GM20000 (cell line): ENCODE measurements at regions not wholly inside any gene's neighbourhood (a gene's known extent, or its start where the extent isn't known, plus 50 kb on each side); places are given as distances from the start of the nearest gene placed in this dataset.
"Not testable (repeated sequence)": the region's sequence is repeated elsewhere in the genome, so short reads cannot be mapped to it uniquely, and the experiment has no call there.

Experiments
- DNase-seq: peaks from one replicate; pipeline ENCODE4 v3.0.0; 2012; ENCODE audit warnings: low spot score
- CTCF ChIP-seq: IDR thresholded peaks from 2 replicates; pipeline ENCODE4 v1.5.1; 2012; ENCODE audit warnings: mild to moderate bottlenecking, control low read depth; ENCODE audit errors: extremely low read depth, missing control alignments

GRCh38 chr12:72747111-72747849, 475.1 kb downstream of the TRHDE start:
- TF ChIP-seq CTCF = no peak
- DNase-seq = no peak

GRCh38 chr12:72748971-72749370, 476.8 kb downstream of the TRHDE start:
- no peak for TF ChIP-seq CTCF

GRCh38 chr12:72753571-72753970, 481.4 kb downstream of the TRHDE start:
- no peak for TF ChIP-seq CTCF
- DNase-seq = no peak

More at GRCh38 chr12:72748971-72749370, 476.8 kb downstream of the TRHDE start:
- no peak for DNase-seq

GRCh38 chr12:72754026-72754425, 481.9 kb downstream of the TRHDE start:
- not testable (repeated sequence) for DNase-seq

GRCh38 chr12:72766517-72766916, 494.3 kb downstream of the TRHDE start:
- no peak for TF ChIP-seq CTCF
- DNase-seq = no peak

GRCh38 chr12:72774023-72774422, 501.9 kb downstream of the TRHDE start:
- TF ChIP-seq CTCF = no peak
- no peak for DNase-seq

- no peak for DNase-seq
- TF ChIP-seq CTCF = no peak
Measured at GRCh38 chr12:72777806-72778205, 505.6 kb downstream of the TRHDE start.

GRCh38 chr12:72790273-72790672, 518.1 kb downstream of the TRHDE start:
- no peak for DNase-seq
- no peak for TF ChIP-seq CTCF
